GM19099 (cell line): ENCODE measurements at regions not wholly inside any gene's neighbourhood (a gene's known extent, or its start where the extent isn't known, plus 50 kb on each side); places are given as distances from the start of the nearest gene placed in this dataset.

ENCODE experiments used
- POLR2A ChIP-seq: IDR thresholded peaks from 3 replicates; pipeline ENCODE4 v1.6.1; 2011; ENCODE audit warnings: low read depth; ENCODE audit not compliant: insufficient read length; ENCODE audit errors: extremely low read depth

DNA sequence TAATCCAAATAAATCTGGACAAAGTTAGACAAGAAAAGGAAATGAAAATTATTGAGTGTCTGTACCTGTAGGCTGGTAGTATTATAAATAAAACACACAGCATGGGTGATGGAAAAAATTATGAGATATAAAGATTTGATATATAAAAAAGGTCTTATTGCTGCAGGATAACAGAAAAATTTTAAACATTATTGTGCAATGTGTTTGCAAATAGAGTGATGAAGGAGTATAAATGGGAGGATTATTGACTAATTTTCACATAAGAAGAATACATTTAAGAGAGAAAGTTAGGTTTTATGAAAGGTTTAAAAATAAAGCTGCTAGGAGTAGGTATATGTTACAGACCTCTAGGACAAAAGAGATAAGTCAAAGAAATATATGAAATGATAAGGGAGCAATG is 336.7 kb upstream of the MAN1A1 start:
- no peak for TF ChIP-seq POLR2A

- no peak for TF ChIP-seq POLR2A
Observed at GRCh38 chr6:119683671-119684070, 334.1 kb upstream of the MAN1A1 start.

DNA sequence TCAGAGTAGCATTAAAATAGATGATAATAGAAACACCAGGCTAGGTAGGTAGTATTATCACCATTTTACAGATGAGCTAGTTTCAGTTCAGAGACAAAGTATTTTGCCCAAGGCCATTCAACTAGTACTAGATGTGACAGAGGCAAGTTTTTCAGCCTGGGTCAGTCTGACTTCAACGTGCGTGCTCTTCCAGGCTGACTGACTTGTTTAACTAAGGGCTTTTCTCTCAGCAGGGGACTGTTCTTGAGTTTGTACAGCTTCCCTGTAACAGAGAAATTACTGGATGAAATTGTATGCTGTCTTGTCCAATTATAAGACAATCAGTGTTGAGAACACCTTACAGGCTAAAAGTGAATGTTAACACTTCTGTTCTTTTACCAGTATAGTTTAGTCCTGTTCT is 333.5 kb upstream of the MAN1A1 start:
- no peak for TF ChIP-seq POLR2A

DNA sequence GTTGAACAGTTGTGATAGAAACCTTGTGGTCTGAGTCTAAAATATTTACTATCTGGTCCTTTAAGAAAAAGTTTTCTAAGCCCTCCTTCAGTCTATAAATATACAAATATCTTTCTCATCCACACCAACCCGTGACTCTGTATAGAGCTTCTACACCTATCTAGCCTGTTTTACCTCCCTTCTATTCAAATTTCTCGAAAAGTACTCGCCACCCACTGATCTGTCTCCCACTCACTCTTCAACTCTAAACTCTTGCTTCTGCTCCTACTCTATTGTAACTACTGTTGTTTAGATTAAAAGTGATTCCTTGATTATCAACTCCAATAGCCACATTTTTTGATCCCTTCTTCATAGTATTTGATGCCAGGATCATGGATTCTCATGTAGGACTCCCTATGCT is 329.4 kb upstream of the MAN1A1 start:
- no peak for TF ChIP-seq POLR2A

GRCh38 chr6:119677384-119677783 is 327.8 kb upstream of the MAN1A1 start:
- no peak for TF ChIP-seq POLR2A

DNA sequence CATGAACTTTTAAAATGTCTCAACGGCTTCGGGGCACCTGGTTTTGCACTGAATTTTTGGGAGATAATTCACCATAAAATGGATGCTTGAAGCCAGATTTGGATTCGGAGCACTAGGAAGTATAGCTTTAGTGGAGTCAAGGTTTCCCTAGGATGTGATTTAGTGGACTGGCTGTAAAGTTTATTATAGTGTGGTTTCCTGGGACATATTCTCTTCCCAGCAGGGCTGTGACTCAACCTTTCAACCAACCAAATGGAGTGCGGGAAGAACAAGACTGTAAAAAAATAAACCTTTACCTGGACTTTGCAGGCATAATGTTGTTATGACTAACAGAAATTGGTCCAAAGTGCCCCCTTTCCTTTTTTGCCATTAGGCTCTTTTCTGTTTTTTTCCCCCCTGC is 327.4 kb upstream of the MAN1A1 start:
- TF ChIP-seq POLR2A, result no peak

DNA sequence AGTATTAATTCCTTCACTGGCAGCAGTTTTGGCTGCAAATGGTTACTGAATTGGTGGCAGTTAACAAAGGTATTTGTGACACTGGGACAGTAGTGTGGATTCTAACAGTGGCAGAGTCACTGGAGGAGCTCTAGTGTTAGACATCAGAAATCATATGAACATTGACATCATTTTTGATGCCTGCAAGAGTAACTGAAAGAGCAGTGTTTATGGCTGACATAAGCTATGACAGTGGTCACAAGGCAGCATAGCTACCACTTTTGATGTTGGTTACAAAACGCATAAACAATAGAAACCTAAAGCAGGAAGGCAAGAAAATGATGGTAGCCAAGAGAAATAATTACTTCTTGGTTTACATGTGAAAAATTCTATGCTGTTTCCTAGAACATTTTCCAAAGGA is 326.7 kb upstream of the MAN1A1 start:
- no peak for TF ChIP-seq POLR2A

- TF ChIP-seq POLR2A, result no peak
Observed at GRCh38 chr6:119673741-119674140, 324.2 kb upstream of the MAN1A1 start.

DNA sequence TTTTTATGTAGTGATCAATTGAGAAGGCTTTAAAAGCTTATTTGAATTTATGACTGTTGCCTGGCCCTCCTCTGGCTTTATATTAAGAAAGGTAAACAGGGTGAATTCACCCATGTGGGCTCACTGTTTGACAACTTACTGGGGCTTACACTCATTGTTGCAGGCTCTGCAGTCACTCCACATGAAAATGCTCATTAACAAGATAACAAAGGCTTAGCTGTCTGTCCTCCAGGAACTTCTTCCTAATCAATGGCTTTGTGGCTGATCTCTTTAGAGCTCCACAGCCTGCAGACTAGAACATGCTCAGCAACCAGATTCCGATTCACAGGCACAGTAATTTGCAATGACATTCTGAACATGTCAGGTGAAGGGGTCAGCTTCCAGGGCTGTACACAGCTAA is 323.2 kb upstream of the MAN1A1 start:
- TF ChIP-seq POLR2A, result no peak

- no peak for TF ChIP-seq POLR2A
Observed at GRCh38 chr6:119671105-119671504, 321.5 kb upstream of the MAN1A1 start.

- no peak for TF ChIP-seq POLR2A
Observed at GRCh38 chr6:119669221-119669620, 319.7 kb upstream of the MAN1A1 start.

GRCh38 chr6:119661628-119662027 is 312.1 kb upstream of the MAN1A1 start:
- TF ChIP-seq POLR2A, result no peak

- TF ChIP-seq POLR2A, result no peak
Observed at GRCh38 chr6:119661078-119661477, 311.5 kb upstream of the MAN1A1 start.

GRCh38 chr6:119658917-119659316 is 309.4 kb upstream of the MAN1A1 start:
- no peak for TF ChIP-seq POLR2A

- TF ChIP-seq POLR2A, result no peak
Observed at GRCh38 chr6:119655124-119655523, 305.6 kb upstream of the MAN1A1 start.

- no peak for TF ChIP-seq POLR2A
Observed at GRCh38 chr6:119653329-119653728, 303.8 kb upstream of the MAN1A1 start.

DNA sequence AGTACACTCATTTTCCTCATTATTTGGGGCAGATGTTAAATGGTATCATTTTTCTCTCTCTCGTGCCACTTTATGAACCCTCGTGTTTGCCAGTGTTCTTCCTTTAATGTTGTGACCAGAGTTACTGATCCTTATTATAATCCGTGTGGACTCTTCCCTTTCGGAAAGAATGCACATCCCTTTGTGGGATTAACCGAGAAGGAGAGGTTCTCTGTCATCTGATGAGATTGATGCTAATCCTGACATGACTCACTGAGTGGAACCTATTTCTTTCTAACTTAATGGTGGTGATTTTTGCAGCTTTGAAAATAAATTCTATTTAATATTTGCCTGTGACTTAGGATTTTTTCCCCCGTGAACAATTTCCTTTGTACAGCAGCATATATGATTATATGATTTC is 300.0 kb upstream of the MAN1A1 start:
- no peak for TF ChIP-seq POLR2A

DNA sequence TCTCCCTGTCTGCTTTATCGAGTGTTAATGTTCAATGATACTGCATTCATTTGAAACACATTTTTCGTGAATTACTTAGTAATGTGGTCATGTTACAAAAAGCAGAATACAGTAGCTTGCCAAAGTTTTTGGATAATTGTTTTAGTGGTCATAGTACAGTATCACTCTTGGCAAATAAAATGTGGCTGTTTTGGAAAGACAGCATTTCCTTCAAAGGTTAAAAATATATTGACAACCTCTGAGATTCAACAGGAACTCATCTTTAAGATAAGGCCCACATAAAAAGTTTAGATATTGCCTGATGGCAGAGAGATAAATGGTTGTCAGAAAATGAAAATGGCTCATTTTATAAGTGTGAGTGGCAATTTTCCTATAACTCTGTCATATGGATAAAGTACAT is 297.7 kb upstream of the MAN1A1 start:
- no peak for TF ChIP-seq POLR2A
